H1 (cell line): ENCODE measurements at regions not wholly inside any gene's neighbourhood (a gene's known extent, or its start where the extent isn't known, plus 50 kb on each side); places are given as distances from the start of the nearest gene placed in this dataset.

Experiments used
- ATF3 ChIP-seq: IDR thresholded peaks from 2 replicates; pipeline ENCODE4 v1.6.1; 2011; ENCODE audit warnings: low read depth, mild to moderate bottlenecking, low read length; ENCODE audit not compliant: insufficient read depth
- CTCF ChIP-seq, 3 experiments: IDR thresholded peaks; 1 replicate in 2 of 3; 2 replicates in 1 of 3; pipeline versions ENCODE4 v1.5.1 to v1.6.1; 2011; ENCODE audit warnings: low read length in 3 of 3, mild to moderate bottlenecking in 3 of 3, inconsistent platforms in 2 of 3, low read depth in 1 of 3, moderate library complexity in 1 of 3; ENCODE audit not compliant: insufficient read depth in 1 of 3; ENCODE audit errors: control extremely low read depth in 1 of 3
- EP300 ChIP-seq, 2 experiments: IDR thresholded peaks; 1 replicate in 1 of 2; 2 replicates in 1 of 2; pipeline ENCODE4 v1.6.1; 2011 to 2012; ENCODE audit warnings: low read depth in 2 of 2, low read length in 2 of 2, mild to moderate bottlenecking in 2 of 2, borderline replicate concordance in 1 of 2, inconsistent platforms in 1 of 2, moderate library complexity in 1 of 2
- EZH2 ChIP-seq: fragments of 200-600 bp; sonication (generic); IDR thresholded peaks from 2 replicates; pipeline ENCODE4 v1.7.1; 2012; ENCODE audit warnings: low read depth, mild to moderate bottlenecking, moderate library complexity, low read length, inconsistent platforms; ENCODE audit not compliant: severe bottlenecking
- GABPA ChIP-seq: IDR thresholded peaks from 2 replicates; pipeline ENCODE4 v1.6.1; 2011; ENCODE audit warnings: mild to moderate bottlenecking, low read length, moderate library complexity, borderline replicate concordance; ENCODE audit not compliant: insufficient read depth
- POLR2A ChIP-seq, 2 experiments: IDR thresholded peaks; 1 replicate in 1 of 2; 2 replicates in 1 of 2; pipeline ENCODE4 v1.6.1; 2011; ENCODE audit warnings: low read depth in 2 of 2, low read length in 2 of 2, mild to moderate bottlenecking in 2 of 2; ENCODE audit errors: control extremely low read depth in 1 of 2
- POU5F1 ChIP-seq: IDR thresholded peaks from 2 replicates; pipeline ENCODE4 v1.6.1; 2011; ENCODE audit warnings: low read depth, mild to moderate bottlenecking, low read length, moderate library complexity
- RAD21 ChIP-seq, 2 experiments: IDR thresholded peaks in 1 of 2; conservative IDR thresholded peaks in 1 of 2; 2 replicates each; pipeline ENCODE4 v1.6.1; 2011; ENCODE audit warnings: low read depth in 2 of 2, low read length in 2 of 2, improper control_type of control experiment in 1 of 2, inconsistent platforms in 1 of 2, mild to moderate bottlenecking in 1 of 2, moderate library complexity in 1 of 2
- SAP30 ChIP-seq: fragments of 300-600 bp; sonication (generic); IDR thresholded peaks from 2 replicates; pipeline ENCODE4 v1.7.1; 2012; ENCODE audit warnings: low read length, moderate library complexity, mild to moderate bottlenecking, inconsistent platforms; ENCODE audit not compliant: insufficient read depth, insufficient replicate concordance

- no peak for TF ChIP-seq CTCF (IDR thresholded peaks at IDR 0.05; ENCODE audit: control extremely low read depth in 1 of 3, insufficient read depth in 1 of 3, low read depth in 1 of 3, low read length in 3 of 3)
- no peak for TF ChIP-seq EZH2
- no peak for TF ChIP-seq POLR2A (IDR thresholded peaks at IDR 0.05; ENCODE audit: control extremely low read depth in 1 of 2, low read depth in 2 of 2, low read length in 2 of 2)
- TF ChIP-seq EP300 (IDR thresholded peaks at IDR 0.05; ENCODE audit: borderline replicate concordance in 1 of 2, low read depth in 2 of 2, low read length in 2 of 2), result no peak
- no peak for TF ChIP-seq SAP30
- no peak for TF ChIP-seq ATF3
- TF ChIP-seq RAD21 (IDR thresholded peaks at IDR 0.05 in 1 of 2, conservative IDR thresholded peaks at IDR 0.05 in 1 of 2; ENCODE audit: low read depth in 2 of 2, low read length in 2 of 2), result no peak
- no peak for TF ChIP-seq GABPA
- TF ChIP-seq POU5F1, result no peak
These were observed 212.7 kb downstream of the HNMT start for GRCh38 chr2:138176862-138177439.
